ENCODE measurements at regions not wholly inside any gene's neighbourhood (a gene's known extent, or its start where the extent isn't known, plus 50 kb on each side); places are given as distances from the start of the nearest gene placed in this dataset.
"Not testable (repeated sequence)": the region's sequence is repeated elsewhere in the genome, so short reads cannot be mapped to it uniquely, and the experiment has no call there.

GRCh38 chr17:31609996-31610910, 218.8 kb downstream of the RAB11FIP4 start:
- ATAC-seq (no peak), DNase-seq (no peak)
- no peaks in the 10 kb centered on the region for H3K4me1 Mint-ChIP-seq
- POLR2A ChIA-PET, result no interaction called here
- intact Hi-C loops (cut with DNase I, micrococcal nuclease), result no loop called here
- H3K36me3 Mint-ChIP-seq (ENCODE audit: low read depth), result no peaks in the 10 kb centered on the region
- no peaks in the 10 kb centered on the region for H3K27me3 Mint-ChIP-seq
- H3K4me3 Mint-ChIP-seq, result no peak overlapping the region
- no peaks in the 10 kb centered on the region for H3K9me3 Mint-ChIP-seq (ENCODE audit: low read depth)
- no peak overlapping the region for H3K27ac Mint-ChIP-seq
- CTCF ChIA-PET, result interaction anchor here (0.5 kb wide), 1 partner anchor 107 kb away, joined by 3 read pairs; no protein-coding TSS in a partner anchor

- ChIA-PET POLR2A (no interaction called here), CTCF (interaction anchor here (0.8 kb wide), 1 partner anchor 223 kb away, joined by 3 read pairs; no protein-coding TSS in a partner anchor)
- no peaks in the 10 kb centered on the region for H3K27me3 Mint-ChIP-seq
- DNase-seq (no peak), ATAC-seq (no peak)
- no peak overlapping the region for H3K4me3 Mint-ChIP-seq
- H3K4me1 Mint-ChIP-seq, result no peaks in the 10 kb centered on the region
- H3K36me3 Mint-ChIP-seq (ENCODE audit: low read depth), result no peaks in the 10 kb centered on the region
- H3K9me3 Mint-ChIP-seq (ENCODE audit: low read depth), result no peaks in the 10 kb centered on the region
- no peak overlapping the region for H3K27ac Mint-ChIP-seq
- intact Hi-C loops (cut with DNase I, micrococcal nuclease), result no loop called here
These were observed 217.9 kb downstream of the RAB11FIP4 start for GRCh38 chr17:31609331-31609730.

GRCh38 chr17:31608659-31609254, 217.3 kb downstream of the RAB11FIP4 start:
- H3K36me3 Mint-ChIP-seq (ENCODE audit: low read depth), result no peaks in the 10 kb centered on the region
- no peaks in the 10 kb centered on the region for H3K4me1 Mint-ChIP-seq
- intact Hi-C loops (cut with DNase I, micrococcal nuclease), result no loop called here
- POLR2A ChIA-PET, result no interaction called here
- H3K27me3 Mint-ChIP-seq, result no peaks in the 10 kb centered on the region
- no peaks in the 10 kb centered on the region for H3K9me3 Mint-ChIP-seq (ENCODE audit: low read depth)
- H3K27ac Mint-ChIP-seq, result no peak overlapping the region
- CTCF ChIA-PET, result interaction anchor here (0.8 kb wide), 1 partner anchor 224 kb away, joined by 3 read pairs; no protein-coding TSS in a partner anchor
- DNase-seq, result no peak
- no peak overlapping the region for H3K4me3 Mint-ChIP-seq
- no peak for ATAC-seq

GRCh38 chr17:31605761-31606160, 214.3 kb downstream of the RAB11FIP4 start:
- no peak overlapping the region for H3K27ac Mint-ChIP-seq
- no peaks in the 10 kb centered on the region for H3K9me3 Mint-ChIP-seq (ENCODE audit: low read depth)
- ChIA-PET CTCF (no interaction called here), POLR2A (no interaction called here)
- no peaks in the 10 kb centered on the region for H3K36me3 Mint-ChIP-seq (ENCODE audit: low read depth)
- no peak for ATAC-seq
- no peak overlapping the region for H3K4me3 Mint-ChIP-seq
- H3K27me3 Mint-ChIP-seq, result no peaks in the 10 kb centered on the region
- no peaks in the 10 kb centered on the region for H3K4me1 Mint-ChIP-seq
- DNase-seq, result no peak
- intact Hi-C loops (cut with DNase I, micrococcal nuclease), result no loop called here

GRCh38 chr17:31604936-31605335, 213.5 kb downstream of the RAB11FIP4 start:
- CTCF ChIA-PET, result no interaction called here
- Mint-ChIP-seq H3K36me3 (ENCODE audit: low read depth) (no peaks in the 10 kb centered on the region), H3K4me1 (no peaks in the 10 kb centered on the region), H3K27me3 (no peaks in the 10 kb centered on the region), H3K27ac (no peak overlapping the region), H3K4me3 (no peak overlapping the region), H3K9me3 (ENCODE audit: low read depth) (no peaks in the 10 kb centered on the region)
- DNase-seq (no peak), ATAC-seq (no peak)
- intact Hi-C loops (cut with DNase I, micrococcal nuclease), result no loop called here
- POLR2A ChIA-PET, result no interaction called here

- POLR2A ChIA-PET, H3K4me1 Mint-ChIP-seq: not testable (repeated sequence)
These were observed 208.7 kb downstream of the RAB11FIP4 start for GRCh38 chr17:31600144-31600543.

GRCh38 chr17:31598921-31599571, 207.6 kb downstream of the RAB11FIP4 start:
- no peaks in the 10 kb centered on the region for H3K9me3 Mint-ChIP-seq (ENCODE audit: low read depth)

More at GRCh38 chr17:31600144-31600543, 208.7 kb downstream of the RAB11FIP4 start:
- CTCF ChIA-PET; H3K27ac Mint-ChIP-seq; DNase-seq; H3K27me3 Mint-ChIP-seq; H3K36me3 Mint-ChIP-seq (ENCODE audit: low read depth); intact Hi-C loops (cut with DNase I, micrococcal nuclease); H3K4me3 Mint-ChIP-seq; ATAC-seq; H3K9me3 Mint-ChIP-seq (ENCODE audit: low read depth): not testable (repeated sequence)

GRCh38 chr17:31598399-31598782, 206.9 kb downstream of the RAB11FIP4 start:
- ChIA-PET POLR2A (no interaction called here), CTCF (interaction anchor here (0.7 kb wide), 1 partner anchor 14 kb away, joined by 3 read pairs; no protein-coding TSS in a partner anchor)
- Mint-ChIP-seq H3K4me3 (no peak overlapping the region), H3K9me3 (ENCODE audit: low read depth) (no peaks in the 10 kb centered on the region), H3K4me1 (peaks cover 2% of the 10 kb centered on the region), H3K27ac (no peak overlapping the region), H3K27me3 (no peaks in the 10 kb centered on the region), H3K36me3 (ENCODE audit: low read depth) (no peaks in the 10 kb centered on the region)
- no peak for ATAC-seq
- intact Hi-C loops (cut with DNase I, micrococcal nuclease), result no loop called here
- no peak for DNase-seq

More at GRCh38 chr17:31598921-31599571, 207.6 kb downstream of the RAB11FIP4 start:
- ATAC-seq (no peak), DNase-seq (no peak)
- Mint-ChIP-seq H3K27me3 (no peaks in the 10 kb centered on the region), H3K4me3 (no peak overlapping the region), H3K36me3 (ENCODE audit: low read depth) (no peaks in the 10 kb centered on the region), H3K4me1 (peaks cover 2% of the 10 kb centered on the region), H3K27ac (no peak overlapping the region)
- POLR2A ChIA-PET, result no interaction called here
- intact Hi-C loops (cut with DNase I, micrococcal nuclease), result no loop called here
- CTCF ChIA-PET, result interaction anchor here (0.7 kb wide), 1 partner anchor 15 kb away, joined by 3 read pairs; no protein-coding TSS in a partner anchor

- no peak for DNase-seq
- no peak overlapping the region for H3K4me3 Mint-ChIP-seq
- CTCF ChIA-PET, result interaction anchor here (0.6 kb wide), 1 partner anchor 329 kb away, joined by 3 read pairs; no protein-coding TSS in a partner anchor
These were observed 206.3 kb downstream of the RAB11FIP4 start for GRCh38 chr17:31597646-31598398.

GRCh38 chr17:31596382-31597323, 205.2 kb downstream of the RAB11FIP4 start:
- ATAC-seq (peak; percentile 96), DNase-seq (peak; percentile 54)
- Mint-ChIP-seq H3K27me3 (no peaks in the 10 kb centered on the region), H3K4me3 (no peak overlapping the region), H3K27ac (no peak overlapping the region), H3K36me3 (ENCODE audit: low read depth) (no peaks in the 10 kb centered on the region), H3K4me1 (peaks cover 2% of the 10 kb centered on the region), H3K9me3 (ENCODE audit: low read depth) (no peaks in the 10 kb centered on the region)
- ChIA-PET POLR2A (no interaction called here), CTCF (interaction anchor here (0.6 kb wide), 1 partner anchor 327 kb away, joined by 3 read pairs; no protein-coding TSS in a partner anchor)
- intact Hi-C loops (cut with DNase I, micrococcal nuclease), result no loop called here

More at GRCh38 chr17:31597646-31598398, 206.3 kb downstream of the RAB11FIP4 start:
- POLR2A ChIA-PET, result no interaction called here
- intact Hi-C loops (cut with DNase I, micrococcal nuclease), result no loop called here
- no peak for ATAC-seq
- H3K27me3 Mint-ChIP-seq, result no peaks in the 10 kb centered on the region
- peaks cover 2% of the 10 kb centered on the region for H3K4me1 Mint-ChIP-seq
- no peak overlapping the region for H3K27ac Mint-ChIP-seq
- no peaks in the 10 kb centered on the region for H3K9me3 Mint-ChIP-seq (ENCODE audit: low read depth)
- no peaks in the 10 kb centered on the region for H3K36me3 Mint-ChIP-seq (ENCODE audit: low read depth)

All from activated CD4-positive, alpha-beta T cell treated with anti-CD3 and anti-CD28 coated beads for 36 hours (primary cell).